ENCODE measurements at regions not wholly inside any gene's neighbourhood (a gene's known extent, or its start where the extent isn't known, plus 50 kb on each side); places are given as distances from the start of the nearest gene placed in this dataset.

- TF ChIP-seq, protein P1, sequence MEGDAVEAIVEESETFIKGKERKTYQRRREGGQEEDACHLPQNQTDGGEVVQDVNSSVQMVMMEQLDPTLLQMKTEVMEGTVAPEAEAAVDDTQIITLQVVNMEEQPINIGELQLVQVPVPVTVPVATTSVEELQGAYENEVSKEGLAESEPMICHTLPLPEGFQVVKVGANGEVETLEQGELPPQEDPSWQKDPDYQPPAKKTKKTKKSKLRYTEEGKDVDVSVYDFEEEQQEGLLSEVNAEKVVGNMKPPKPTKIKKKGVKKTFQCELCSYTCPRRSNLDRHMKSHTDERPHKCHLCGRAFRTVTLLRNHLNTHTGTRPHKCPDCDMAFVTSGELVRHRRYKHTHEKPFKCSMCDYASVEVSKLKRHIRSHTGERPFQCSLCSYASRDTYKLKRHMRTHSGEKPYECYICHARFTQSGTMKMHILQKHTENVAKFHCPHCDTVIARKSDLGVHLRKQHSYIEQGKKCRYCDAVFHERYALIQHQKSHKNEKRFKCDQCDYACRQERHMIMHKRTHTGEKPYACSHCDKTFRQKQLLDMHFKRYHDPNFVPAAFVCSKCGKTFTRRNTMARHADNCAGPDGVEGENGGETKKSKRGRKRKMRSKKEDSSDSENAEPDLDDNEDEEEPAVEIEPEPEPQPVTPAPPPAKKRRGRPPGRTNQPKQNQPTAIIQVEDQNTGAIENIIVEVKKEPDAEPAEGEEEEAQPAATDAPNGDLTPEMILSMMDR (IDR thresholded peaks at IDR 0.05): no peak
- no peak for TF ChIP-seq POLR2A (IDR thresholded peaks at IDR 0.05)
Measured at GRCh38 chr15:24772686-24773373, 97.3 kb downstream of the NPAP1 start.
